AG09309 (cell line): ENCODE measurements at regions not wholly inside any gene's neighbourhood (a gene's known extent, or its start where the extent isn't known, plus 50 kb on each side); places are given as distances from the start of the nearest gene placed in this dataset.

Experiments used
- DNase-seq: peaks from one replicate; pipeline ENCODE4 v3.0.0-alpha.2; 2010; ENCODE audit warnings: low read depth
- H3K4me3 ChIP-seq: 2 replicates; pipeline ENCODE4 v1.5.1; 2011; ENCODE audit warnings: mild to moderate bottlenecking, low read depth, low read length, moderate library complexity; ENCODE audit not compliant: control insufficient read depth
- TF ChIP-seq, protein P1 (sequence below): IDR thresholded peaks from 2 replicates; pipeline ENCODE4 v1.5.1; 2011; ENCODE audit warnings: mild to moderate bottlenecking, low read depth, low read length, inconsistent platforms; ENCODE audit not compliant: insufficient read depth, control insufficient read depth; ENCODE audit errors: missing control alignments

DNA sequence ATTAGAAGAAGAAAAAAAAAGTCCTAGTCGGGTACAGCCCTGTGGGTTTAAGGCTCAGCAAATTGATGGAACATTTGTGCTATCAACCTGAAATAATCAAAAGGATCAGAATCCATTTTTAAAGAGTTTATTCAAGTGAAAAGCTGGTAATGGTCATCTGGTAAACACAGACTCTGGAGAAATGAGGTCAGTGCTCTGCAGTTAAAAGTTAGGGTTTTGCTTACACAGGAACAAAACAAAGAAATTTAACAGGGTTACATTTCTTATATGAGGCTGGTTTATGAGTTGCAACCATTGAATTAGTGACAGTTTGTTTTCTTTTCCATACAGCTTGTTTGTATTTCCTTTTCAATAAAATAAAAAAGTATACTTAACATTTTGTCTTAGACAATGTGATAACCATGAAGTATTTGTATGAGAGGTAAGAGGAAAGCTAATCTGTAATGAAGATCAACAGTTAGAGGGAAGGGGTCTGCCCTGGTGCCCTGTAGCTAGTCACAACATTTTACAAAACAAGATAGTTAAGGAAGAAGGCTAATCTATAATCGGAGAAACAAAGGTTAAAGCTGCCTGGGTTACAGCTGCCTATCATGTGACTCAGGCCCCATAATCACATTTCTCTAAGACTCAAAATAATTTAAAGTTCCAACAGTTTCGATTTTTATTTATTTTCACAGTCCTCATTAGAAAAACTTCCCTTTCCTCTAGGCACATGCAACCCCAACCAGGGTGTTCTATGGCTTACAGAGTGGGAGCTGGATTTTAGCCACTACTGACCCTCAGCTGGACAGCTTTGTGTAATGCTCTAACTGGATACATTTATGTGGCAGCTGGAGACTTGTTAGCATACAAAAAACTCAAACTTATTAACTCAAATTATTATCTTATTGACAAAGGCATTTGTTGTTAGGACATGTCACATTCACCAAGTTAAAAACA is 98.1 kb upstream of the ACP3 start:
- TF ChIP-seq, protein P1, sequence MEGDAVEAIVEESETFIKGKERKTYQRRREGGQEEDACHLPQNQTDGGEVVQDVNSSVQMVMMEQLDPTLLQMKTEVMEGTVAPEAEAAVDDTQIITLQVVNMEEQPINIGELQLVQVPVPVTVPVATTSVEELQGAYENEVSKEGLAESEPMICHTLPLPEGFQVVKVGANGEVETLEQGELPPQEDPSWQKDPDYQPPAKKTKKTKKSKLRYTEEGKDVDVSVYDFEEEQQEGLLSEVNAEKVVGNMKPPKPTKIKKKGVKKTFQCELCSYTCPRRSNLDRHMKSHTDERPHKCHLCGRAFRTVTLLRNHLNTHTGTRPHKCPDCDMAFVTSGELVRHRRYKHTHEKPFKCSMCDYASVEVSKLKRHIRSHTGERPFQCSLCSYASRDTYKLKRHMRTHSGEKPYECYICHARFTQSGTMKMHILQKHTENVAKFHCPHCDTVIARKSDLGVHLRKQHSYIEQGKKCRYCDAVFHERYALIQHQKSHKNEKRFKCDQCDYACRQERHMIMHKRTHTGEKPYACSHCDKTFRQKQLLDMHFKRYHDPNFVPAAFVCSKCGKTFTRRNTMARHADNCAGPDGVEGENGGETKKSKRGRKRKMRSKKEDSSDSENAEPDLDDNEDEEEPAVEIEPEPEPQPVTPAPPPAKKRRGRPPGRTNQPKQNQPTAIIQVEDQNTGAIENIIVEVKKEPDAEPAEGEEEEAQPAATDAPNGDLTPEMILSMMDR = no peak
- no peak for DNase-seq
- no peak overlapping the region for H3K4me3 ChIP-seq

DNA sequence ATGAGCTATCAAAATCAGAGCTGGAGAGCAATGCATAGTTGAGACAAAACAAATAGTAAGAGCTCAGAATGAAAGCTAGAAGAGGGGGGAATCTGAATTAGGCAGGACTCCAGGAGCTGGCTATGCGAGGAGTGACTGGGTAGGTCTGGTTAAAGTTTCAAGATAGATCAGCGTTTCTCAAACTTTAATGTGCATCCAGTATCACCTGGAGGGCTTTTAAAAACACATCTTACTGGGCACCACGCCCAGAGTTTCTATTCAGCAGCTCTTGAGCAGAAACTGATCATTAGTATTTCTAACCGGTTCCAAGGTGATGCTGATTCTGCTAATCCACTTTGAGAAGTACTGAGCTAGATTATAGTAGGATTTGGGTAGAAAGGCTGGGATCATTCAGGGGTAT is 96.2 kb upstream of the ACP3 start:
- TF ChIP-seq, protein P1 = no peak
- DNase-seq = no peak

DNA sequence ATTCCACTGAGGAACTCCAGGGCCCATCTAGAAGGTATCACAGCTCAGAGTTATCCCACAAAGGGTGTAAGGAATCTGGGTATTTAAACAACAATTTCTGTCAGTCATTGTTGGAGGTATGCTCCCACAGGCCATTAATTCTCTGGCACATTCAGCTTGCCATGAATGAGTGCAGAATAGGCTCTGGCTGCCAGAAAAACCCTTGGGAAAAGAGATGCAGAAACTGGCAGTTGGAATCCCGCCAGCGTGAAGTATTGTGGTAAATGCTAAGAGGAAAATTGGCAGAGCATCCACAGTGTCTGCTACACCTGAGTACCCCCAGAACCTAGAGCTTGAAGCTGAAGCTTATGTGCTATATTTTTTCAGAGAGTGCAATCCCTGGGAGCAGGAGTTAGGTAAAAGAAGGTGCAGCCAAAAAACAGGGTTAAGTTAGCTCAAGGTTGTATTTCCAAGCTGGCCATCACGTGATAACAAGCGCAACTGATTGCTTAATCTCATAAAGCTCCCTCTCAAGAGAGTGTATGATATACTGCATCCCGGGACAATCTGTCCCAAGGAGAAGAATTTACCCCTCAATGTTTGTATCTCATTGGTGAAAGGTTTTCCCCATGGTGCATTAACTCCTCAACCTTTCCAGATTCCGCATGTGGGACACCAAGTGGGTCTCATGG is 94.2 kb upstream of the ACP3 start:
- TF ChIP-seq, protein P1 = no peak
- DNase-seq = no peak
- H3K4me3 ChIP-seq = no peak overlapping the region

More for the DNA sequence above, 96.2 kb upstream of the ACP3 start:
- no peak overlapping the region for H3K4me3 ChIP-seq

DNA sequence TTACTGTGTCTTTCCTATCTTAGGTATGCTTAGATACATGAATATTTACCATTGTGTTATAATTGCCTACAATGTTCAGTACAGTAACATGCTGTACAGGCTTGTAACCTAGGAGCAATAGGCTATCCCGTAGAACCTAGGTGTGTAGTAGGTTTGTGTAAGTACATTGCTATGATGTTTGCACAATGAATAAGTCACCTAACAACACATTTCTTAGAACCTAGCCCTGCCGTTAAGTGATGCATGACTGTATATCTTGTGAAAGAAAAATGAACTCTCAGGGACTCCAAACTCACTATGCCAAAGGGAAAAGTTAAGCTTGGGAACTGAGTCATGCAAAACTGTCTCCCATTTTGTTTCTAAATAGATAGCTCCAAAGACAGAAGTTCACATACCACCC is 91.5 kb upstream of the ACP3 start:
- TF ChIP-seq, protein P1 = no peak
- no peak for DNase-seq
- H3K4me3 ChIP-seq = no peak overlapping the region

DNA sequence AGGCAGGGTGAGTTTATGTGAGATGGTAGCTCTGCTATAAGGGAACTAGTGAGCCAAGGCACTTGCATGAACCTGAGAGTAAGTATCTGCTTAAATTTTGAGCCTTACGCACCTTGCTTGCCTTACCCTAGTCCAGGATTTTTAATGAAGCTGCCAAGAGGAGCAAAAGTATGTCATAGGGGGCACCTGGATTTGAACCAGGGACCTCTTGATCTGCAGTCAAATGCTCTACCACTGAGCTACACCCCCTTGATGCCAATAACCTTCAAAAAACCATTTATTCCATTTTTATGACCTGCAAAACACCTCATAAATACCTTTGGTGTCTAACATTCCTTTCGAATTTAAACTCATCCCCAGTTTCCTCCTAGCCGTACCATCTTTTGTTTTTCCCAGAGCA is 88.3 kb upstream of the ACP3 start:
- no peak overlapping the region for H3K4me3 ChIP-seq
- no peak for DNase-seq
- TF ChIP-seq, protein P1 = no peak

DNA sequence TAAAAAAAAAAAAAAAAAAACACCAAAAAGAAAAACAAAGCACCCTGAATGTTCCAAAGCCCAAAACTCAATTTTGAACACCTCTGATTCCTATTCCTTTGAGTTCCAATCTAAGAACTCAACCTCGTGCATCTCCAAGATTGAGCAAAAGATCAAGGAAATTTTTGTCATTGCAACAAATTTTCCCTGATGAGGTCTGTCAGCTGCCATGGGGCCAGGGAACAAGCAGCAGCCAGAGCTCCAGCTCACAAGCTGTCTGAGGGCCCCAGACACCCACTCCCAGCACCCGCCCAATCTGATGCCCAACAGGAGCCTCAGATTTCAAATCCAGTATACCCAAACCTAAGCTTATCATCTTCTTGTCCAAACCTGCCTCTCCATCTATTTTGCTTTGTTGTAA is 87.6 kb upstream of the ACP3 start:
- no peak for DNase-seq
- H3K4me3 ChIP-seq = no peak overlapping the region
- TF ChIP-seq, protein P1 = no peak
